ENCODE measurements at regions not wholly inside any gene's neighbourhood (a gene's known extent, or its start where the extent isn't known, plus 50 kb on each side); places are given as distances from the start of the nearest gene placed in this dataset.

- TF ChIP-seq REST (IDR thresholded peaks at IDR 0.05): no peak
- no peak for TF ChIP-seq CHD2 (IDR thresholded peaks at IDR 0.05; ENCODE audit: low read length, partially characterized antibody)
- TF ChIP-seq, protein P1, sequence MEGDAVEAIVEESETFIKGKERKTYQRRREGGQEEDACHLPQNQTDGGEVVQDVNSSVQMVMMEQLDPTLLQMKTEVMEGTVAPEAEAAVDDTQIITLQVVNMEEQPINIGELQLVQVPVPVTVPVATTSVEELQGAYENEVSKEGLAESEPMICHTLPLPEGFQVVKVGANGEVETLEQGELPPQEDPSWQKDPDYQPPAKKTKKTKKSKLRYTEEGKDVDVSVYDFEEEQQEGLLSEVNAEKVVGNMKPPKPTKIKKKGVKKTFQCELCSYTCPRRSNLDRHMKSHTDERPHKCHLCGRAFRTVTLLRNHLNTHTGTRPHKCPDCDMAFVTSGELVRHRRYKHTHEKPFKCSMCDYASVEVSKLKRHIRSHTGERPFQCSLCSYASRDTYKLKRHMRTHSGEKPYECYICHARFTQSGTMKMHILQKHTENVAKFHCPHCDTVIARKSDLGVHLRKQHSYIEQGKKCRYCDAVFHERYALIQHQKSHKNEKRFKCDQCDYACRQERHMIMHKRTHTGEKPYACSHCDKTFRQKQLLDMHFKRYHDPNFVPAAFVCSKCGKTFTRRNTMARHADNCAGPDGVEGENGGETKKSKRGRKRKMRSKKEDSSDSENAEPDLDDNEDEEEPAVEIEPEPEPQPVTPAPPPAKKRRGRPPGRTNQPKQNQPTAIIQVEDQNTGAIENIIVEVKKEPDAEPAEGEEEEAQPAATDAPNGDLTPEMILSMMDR (IDR thresholded peaks at IDR 0.05): no peak
- no peak for TF ChIP-seq MAZ (IDR thresholded peaks at IDR 0.05; ENCODE audit: borderline replicate concordance, low read depth, low read length)
- TF ChIP-seq POLR2A (IDR thresholded peaks at IDR 0.05; ENCODE audit: low read length): no peak
Measured at GRCh38 chr9:19926774-19927173, 137.9 kb upstream of the SLC24A2 start.
